Kidney tubule cell (primary cell): ENCODE measurements at regions not wholly inside any gene's neighbourhood (a gene's known extent, or its start where the extent isn't known, plus 50 kb on each side); places are given as distances from the start of the nearest gene placed in this dataset.

Source experiments
- DNase-seq: peaks from one replicate; pipeline ENCODE4 v3.0.0-alpha.2; 2018; ENCODE audit warnings: low spot score

DNA sequence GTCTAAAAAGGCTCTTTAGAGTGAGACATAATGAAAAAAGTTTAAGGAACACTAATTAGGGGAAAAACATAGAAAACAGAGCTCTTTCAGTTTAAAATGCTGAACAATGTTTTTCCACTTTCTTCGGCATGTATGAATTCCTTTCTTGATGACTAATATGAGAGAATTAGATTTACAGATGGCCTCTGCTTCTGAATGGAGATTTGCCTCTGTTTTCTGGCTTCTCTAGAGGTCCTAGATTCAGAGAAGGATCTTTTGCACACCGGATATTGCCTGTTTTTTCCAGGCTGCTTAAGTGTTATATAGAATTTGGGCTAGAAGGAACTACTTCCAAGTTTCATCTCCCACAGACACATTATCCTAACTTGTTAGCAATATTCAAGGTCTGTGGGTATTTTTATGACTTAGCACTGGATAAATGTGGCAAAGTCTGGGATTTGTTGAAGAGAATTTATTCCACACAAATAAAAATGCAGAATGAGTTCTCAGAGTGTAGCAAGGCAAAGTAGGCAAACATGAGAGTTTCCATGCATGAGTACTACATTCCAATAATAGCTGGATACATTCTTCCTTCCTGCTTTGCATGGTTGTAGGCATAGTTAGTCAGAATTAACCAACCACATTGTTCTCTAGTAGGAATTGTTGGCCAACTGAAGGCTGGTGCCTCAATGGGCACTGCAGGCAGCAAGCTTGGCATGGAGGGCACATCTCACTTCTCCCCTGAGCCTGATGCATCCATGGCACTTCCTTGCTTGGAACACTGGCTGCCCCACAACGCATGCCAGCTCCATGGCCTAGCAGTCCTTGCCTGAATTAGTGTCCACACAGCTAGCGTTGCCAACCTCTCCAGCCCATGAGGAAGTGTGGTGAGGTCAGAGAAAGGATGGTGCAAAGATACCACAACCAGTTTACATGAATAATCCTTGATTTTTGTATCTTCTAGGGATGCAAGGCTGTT is 224.2 kb downstream of the CLIC5 start:
- peak; percentile 85 for DNase-seq

DNA sequence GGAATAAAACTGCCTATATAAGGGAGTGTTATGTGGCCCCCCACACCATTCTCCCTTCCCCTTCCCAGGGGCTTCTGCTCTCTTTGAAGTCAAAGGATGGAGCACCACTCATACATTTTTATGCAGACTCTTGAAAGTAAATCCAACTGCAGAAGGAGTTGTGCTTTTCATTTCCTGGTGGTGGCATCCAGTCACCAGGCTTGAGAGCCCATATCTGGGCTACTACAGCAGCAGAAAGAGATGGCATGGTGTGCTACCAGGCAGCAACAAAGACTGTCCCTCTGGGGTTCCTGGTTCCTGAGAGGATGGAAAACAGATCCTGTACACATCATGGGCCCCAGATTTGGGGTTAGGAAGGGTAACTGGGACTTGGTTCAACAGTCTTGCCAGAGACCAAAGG is 226.4 kb downstream of the CLIC5 start:
- no peak for DNase-seq

GRCh38 chr6:45787384-45787783 is 228.3 kb downstream of the CLIC5 start:
- no peak for DNase-seq

DNA sequence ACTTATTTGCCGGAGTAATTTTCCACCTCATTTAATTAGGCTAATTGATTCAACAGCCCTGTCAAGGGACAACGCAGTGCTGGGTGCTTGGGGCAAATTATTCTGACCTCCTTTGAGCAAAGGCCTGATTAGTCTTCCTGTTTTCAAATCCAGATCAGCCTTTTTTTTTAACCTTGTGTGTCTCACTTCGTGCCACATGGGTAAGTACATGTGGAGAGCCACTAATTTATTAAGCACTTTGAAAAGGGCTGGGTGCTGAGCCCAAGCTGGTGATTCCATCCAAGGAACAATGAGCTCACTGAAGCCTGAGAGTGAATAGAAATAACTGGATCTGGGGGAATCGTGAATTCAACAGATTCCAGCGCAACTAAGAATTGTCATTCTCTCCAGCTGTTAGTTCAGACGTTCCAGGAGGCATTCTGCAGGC is 229.3 kb downstream of the CLIC5 start:
- DNase-seq, result peak; percentile 5

GRCh38 chr6:45784250-45784649 is 231.4 kb downstream of the CLIC5 start:
- no peak for DNase-seq

GRCh38 chr6:45783716-45784115 is 231.9 kb downstream of the CLIC5 start:
- no peak for DNase-seq

DNA sequence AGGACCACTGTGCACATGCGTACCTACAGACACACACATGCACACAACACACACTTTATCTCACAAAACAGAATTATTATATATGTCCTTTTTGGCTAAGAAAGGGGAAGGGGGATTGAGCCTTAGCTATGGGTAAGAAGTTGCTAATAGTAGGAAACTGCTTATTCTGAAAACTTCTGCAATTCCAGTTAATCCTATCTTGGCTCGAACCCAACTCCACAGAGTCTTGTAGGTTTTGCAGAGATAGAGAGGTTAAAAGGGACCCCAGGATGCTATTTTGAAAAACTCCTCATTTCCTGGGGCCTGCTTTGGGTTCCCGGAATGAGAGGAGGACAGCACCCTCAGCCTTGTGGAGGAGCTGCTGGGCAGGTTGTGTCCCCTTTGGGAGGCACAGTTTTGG is 233.8 kb downstream of the CLIC5 start:
- DNase-seq, result no peak

DNA sequence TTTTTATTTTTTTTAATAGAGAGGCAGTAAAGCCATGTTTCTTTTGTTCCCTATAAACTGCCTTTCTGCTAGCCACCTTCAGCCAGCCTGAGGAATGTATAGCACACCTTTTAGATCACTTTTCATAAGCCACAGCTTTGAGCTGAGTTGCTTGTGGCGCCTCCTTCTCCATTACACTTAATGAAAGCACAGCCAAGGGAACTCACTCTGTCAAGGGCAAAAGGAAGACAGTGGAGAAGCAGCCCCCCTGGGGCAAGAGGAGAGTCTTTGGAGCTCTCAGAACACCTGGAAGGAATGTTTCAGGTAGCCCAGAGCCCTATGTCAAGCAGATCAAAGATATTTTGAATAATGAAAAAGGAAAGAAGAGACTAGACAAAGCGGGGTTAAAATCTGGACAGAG is 235.1 kb downstream of the CLIC5 start:
- no peak for DNase-seq

DNA sequence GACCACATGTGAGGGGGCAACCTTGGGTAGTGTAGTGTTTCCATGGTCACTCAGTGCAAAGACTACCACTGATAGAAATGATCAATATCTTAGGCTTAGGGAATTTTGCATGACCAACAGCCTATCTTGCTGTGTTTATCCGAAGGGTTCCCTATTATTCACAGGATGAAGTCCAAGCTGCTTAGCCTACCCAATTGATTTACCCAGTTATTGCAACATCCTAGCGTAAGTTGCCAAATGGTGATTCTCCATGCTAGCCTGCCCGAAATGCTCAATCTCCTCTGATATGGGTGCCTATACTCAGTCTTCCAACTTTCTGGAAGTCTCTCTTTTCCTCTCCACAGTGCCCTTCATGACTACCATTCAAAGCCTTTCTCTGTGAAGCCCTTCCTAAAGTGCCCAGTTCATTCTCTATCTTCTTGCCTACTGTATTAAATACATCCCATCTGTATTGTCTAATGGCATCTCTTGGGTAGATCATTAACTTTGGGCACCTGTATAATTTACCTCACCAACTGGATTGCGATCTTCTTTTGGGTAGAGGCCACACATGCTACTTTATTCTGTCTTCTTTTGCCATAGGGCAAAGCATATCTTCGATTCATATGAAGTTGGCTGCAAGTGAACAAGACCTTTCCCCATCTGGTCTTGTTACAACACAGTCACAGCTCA is 240.5 kb downstream of the CLIC5 start:
- DNase-seq, result no peak

- no peak for DNase-seq
These were observed 241.8 kb downstream of the CLIC5 start for GRCh38 chr6:45773906-45774305.

DNA sequence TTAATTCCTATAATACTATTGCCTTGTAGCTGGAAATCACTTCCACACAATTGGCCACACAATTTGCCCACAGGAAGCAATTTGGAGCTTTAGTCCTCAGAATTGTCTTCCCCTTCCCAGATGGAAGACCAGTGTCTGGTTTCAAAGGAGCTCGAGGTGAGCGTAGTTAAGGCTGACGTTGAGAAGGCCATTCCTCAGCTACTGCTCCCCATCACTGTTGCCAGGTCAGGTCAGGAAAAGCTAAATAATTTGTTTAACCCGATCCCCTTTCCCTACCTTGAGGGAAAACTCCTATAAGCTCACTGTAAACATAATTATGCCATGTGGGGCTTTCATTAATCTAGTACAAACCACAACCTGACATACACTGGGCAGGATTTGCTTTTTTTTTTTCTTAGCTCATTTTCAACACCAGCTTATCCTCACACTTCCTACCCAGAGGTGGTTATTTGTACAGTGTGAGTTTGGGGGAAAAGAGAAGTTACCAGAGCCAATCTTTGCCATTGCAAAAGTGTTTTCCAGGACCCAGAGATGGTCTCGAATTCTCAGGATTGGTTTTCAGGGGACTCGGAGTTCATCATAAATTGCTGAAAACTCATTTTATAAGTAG is 242.7 kb downstream of the CLIC5 start:
- no peak for DNase-seq

- no peak for DNase-seq
These were observed 243.6 kb downstream of the CLIC5 start for GRCh38 chr6:45772051-45772450.

- DNase-seq, result no peak
These were observed 252.4 kb downstream of the CLIC5 start for GRCh38 chr6:45763281-45763680.

- DNase-seq, result no peak
These were observed 256.2 kb downstream of the CLIC5 start for GRCh38 chr6:45759472-45759810.

- DNase-seq, result no peak
These were observed 256.7 kb downstream of the CLIC5 start for GRCh38 chr6:45758787-45759471.

GRCh38 chr6:45757443-45758130 is 258.1 kb downstream of the CLIC5 start:
- DNase-seq, result no peak

GRCh38 chr6:45756606-45757005 is 259.1 kb downstream of the CLIC5 start:
- DNase-seq, result no peak

DNA sequence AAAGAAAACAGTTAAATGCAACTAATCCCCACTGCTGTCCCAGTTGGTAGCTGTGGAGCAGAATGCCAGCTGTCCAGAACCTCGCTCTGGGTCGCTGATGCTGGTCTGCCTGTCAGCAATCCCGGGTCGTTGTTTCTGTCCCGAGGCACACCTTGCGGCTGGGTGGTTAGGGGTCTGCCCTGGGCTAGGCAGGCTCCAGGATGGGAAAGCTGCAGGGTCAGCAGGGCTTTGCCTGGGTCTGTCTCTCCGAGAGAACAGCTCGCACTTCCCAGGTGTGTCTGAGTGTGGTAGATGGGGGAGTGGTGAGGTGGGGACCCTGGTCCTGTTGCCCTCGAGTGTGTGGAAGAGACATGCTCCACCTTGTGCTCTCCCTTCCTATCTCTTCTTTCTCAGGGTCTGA is 261.2 kb downstream of the CLIC5 start:
- DNase-seq, result no peak

DNA sequence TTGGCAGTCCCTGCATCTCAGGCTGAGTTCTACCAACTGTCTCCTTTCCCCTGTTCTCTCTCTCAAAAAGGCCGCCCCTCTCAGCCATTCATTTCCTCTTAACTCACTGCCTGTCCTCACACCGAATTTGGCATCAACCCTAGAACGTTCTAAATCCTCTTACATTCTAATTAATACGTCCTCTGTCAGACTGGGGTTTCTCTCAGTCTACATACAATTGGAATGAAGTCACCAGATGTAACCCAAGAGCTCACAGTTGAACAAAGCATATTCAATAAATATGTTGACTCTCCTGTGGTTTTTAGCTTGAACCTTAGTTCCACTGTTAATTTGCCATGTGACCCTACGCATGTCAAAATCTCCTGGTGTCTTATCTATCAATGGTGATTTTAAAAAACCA is 269.6 kb downstream of the CLIC5 start:
- peak; percentile 2 for DNase-seq

DNA sequence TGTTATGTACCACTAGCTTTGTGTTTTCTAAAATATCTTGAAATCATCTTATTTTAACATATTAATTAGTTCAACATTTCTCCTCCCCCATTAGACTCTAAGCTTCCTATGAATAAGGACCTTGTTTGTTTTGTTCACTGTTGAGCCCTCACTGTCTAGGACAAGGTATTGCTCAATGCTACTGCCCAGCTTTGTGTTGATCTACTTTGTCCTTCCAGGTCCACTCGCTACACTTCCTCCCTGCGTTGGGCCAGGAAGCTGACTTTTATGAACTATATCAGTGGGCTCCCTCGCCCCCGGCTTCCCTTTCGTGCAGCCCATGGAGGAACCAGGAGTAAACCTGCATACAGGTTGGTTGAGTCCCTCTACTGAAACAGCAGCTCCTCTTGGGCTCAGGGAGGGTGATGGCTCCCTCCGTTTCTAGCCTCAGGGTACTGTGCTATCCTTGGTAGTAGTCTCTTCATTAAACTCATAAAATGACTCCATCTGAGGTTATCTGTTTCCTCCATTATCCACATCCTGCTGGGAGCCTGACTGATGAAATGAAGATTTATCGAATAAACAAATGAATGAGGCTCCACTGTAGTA is 272.5 kb downstream of the CLIC5 start:
- DNase-seq, result no peak

GRCh38 chr6:45742591-45742990 is 273.1 kb downstream of the CLIC5 start:
- DNase-seq, result no peak
